ENCODE measurements at regions not wholly inside any gene's neighbourhood (a gene's known extent, or its start where the extent isn't known, plus 50 kb on each side); places are given as distances from the start of the nearest gene placed in this dataset.

GRCh38 chr11:79686703-79687419 lies 246.0 kb upstream of the TENM4 start:
- intact Hi-C loops (cut with micrococcal nuclease): no loop called here
- Histone ChIP-seq H2AFZ (ENCODE audit: low read depth, low read length) (no peak overlapping the region), H3K9me3 (replicated peaks; ENCODE audit: control insufficient read depth, insufficient read depth, low read length) (peaks cover 2% of the 10 kb centered on the region), H3K27me3 (ENCODE audit: control insufficient read depth in 2 of 2, insufficient read depth in 2 of 2, low read length in 2 of 2) (no peaks in the 10 kb centered on the region), H3K9me1 (replicated peaks; ENCODE audit: control insufficient read depth, extremely low read depth, insufficient read depth, low read length) (no peaks in the 10 kb centered on the region), H3K36me3 (ENCODE audit: control insufficient read depth in 2 of 2, extremely low read depth in 1 of 2, insufficient read depth in 2 of 2, low read length in 2 of 2) (no peaks in the 10 kb centered on the region), H3K4me2 (ENCODE audit: insufficient read depth, low read length) (no peak overlapping the region), H3K79me2 (ENCODE audit: control insufficient read depth, insufficient read depth, low read length) (no peaks in the 10 kb centered on the region), H3K9ac (replicated peaks; ENCODE audit: extremely low read depth, insufficient read depth, low read length) (no peak overlapping the region), H3K4me1 (ENCODE audit: control insufficient read depth, extremely low read depth, insufficient read depth, low read length) (no peaks in the 10 kb centered on the region), H4K20me1 (replicated peaks; ENCODE audit: control insufficient read depth, extremely low read depth, insufficient read depth, low read length) (no peaks in the 10 kb centered on the region), H3K4me3 (replicated peaks in 1 of 3; ENCODE audit: insufficient read depth in 1 of 3, low read depth in 1 of 3, low read length in 3 of 3) (no peak overlapping the region), H3K27ac (ENCODE audit: insufficient read depth, low read depth, low read length) (no peak overlapping the region)
- ChIA-PET POLR2A (no interaction called here), CTCF (no interaction called here)
- no peak for FAIRE-seq
- DNase-seq (ENCODE audit: low read depth, low spot score): no peak
- dilution Hi-C loops (cut with MboI; ENCODE audit: extremely low pct_ligation_motif_present, low sequenced_read_pairs): no loop called here
- no peak for TF ChIP-seq POLR2AphosphoS5 (IDR thresholded peaks at IDR 0.05; ENCODE audit: insufficient read depth, low read depth, low read length)
- no peak for TF ChIP-seq FOS (IDR thresholded peaks at IDR 0.05; ENCODE audit: borderline replicate concordance, insufficient read depth, low read length)
- no TSS peak for BruUV-seq (replicated peaks)

- H2AFZ ChIP-seq (ENCODE audit: low read depth, low read length): no peak overlapping the region
- dilution Hi-C loops (cut with MboI; ENCODE audit: extremely low pct_ligation_motif_present, low sequenced_read_pairs) (no loop called here), intact Hi-C loops (cut with micrococcal nuclease) (no loop called here)
- ChIA-PET POLR2A (no interaction called here), CTCF (no interaction called here)
- H3K27ac ChIP-seq (ENCODE audit: insufficient read depth, low read depth, low read length): no peak overlapping the region
- H3K36me3 ChIP-seq (ENCODE audit: control insufficient read depth in 2 of 2, extremely low read depth in 1 of 2, insufficient read depth in 2 of 2, low read length in 2 of 2): no peaks in the 10 kb centered on the region
- H3K79me2 ChIP-seq (ENCODE audit: control insufficient read depth, insufficient read depth, low read length): no peaks in the 10 kb centered on the region
- H4K20me1 ChIP-seq (replicated peaks; ENCODE audit: control insufficient read depth, extremely low read depth, insufficient read depth, low read length): no peaks in the 10 kb centered on the region
- FAIRE-seq (no peak), DNase-seq (ENCODE audit: low read depth, low spot score) (no peak)
- H3K9ac ChIP-seq (replicated peaks; ENCODE audit: extremely low read depth, insufficient read depth, low read length): no peak overlapping the region
- H3K4me3 ChIP-seq (replicated peaks in 1 of 3; ENCODE audit: insufficient read depth in 1 of 3, low read depth in 1 of 3, low read length in 3 of 3): no peak overlapping the region
- no peaks in the 10 kb centered on the region for H3K9me1 ChIP-seq (replicated peaks; ENCODE audit: control insufficient read depth, extremely low read depth, insufficient read depth, low read length)
- H3K9me3 ChIP-seq (replicated peaks; ENCODE audit: control insufficient read depth, insufficient read depth, low read length): peaks cover 4% of the 10 kb centered on the region
- H3K4me2 ChIP-seq (ENCODE audit: insufficient read depth, low read length): no peak overlapping the region
- H3K4me1 ChIP-seq (ENCODE audit: control insufficient read depth, extremely low read depth, insufficient read depth, low read length): no peaks in the 10 kb centered on the region
- BruUV-seq (replicated peaks): no TSS peak
- no peaks in the 10 kb centered on the region for H3K27me3 ChIP-seq (ENCODE audit: control insufficient read depth in 2 of 2, insufficient read depth in 2 of 2, low read length in 2 of 2)
- no peak for TF ChIP-seq JUN (IDR thresholded peaks at IDR 0.05; ENCODE audit: borderline replicate concordance, insufficient read depth, insufficient read length, low read depth)
- TF ChIP-seq MAX (IDR thresholded peaks at IDR 0.05; ENCODE audit: insufficient read depth, insufficient read length): no peak
- no peak for TF ChIP-seq POLR2AphosphoS5 (IDR thresholded peaks at IDR 0.05; ENCODE audit: insufficient read depth, low read depth, low read length)
- TF ChIP-seq FOS (IDR thresholded peaks at IDR 0.05; ENCODE audit: borderline replicate concordance, insufficient read depth, low read length): no peak
- no peak for TF ChIP-seq GATA2 (IDR thresholded peaks at IDR 0.05; ENCODE audit: insufficient read depth, insufficient read length, low read depth, low read length)
These were observed 243.1 kb upstream of the TENM4 start for GRCh38 chr11:79683930-79684329.
